ENCODE measurements at regions not wholly inside any gene's neighbourhood (a gene's known extent, or its start where the extent isn't known, plus 50 kb on each side); places are given as distances from the start of the nearest gene placed in this dataset.

- TF ChIP-seq CTCF (conservative IDR thresholded peaks at IDR 0.05; ENCODE audit: low read length): no peak
- TF ChIP-seq EZH2phosphoT487 (IDR thresholded peaks at IDR 0.05; ENCODE audit: borderline replicate concordance, low read depth, low read length): no peak
Measured at GRCh38 chr3:76352511-76353284, 567.3 kb upstream of the ZNF717 start.
